22Rv1 (cell line): ENCODE measurements at regions not wholly inside any gene's neighbourhood (a gene's known extent, or its start where the extent isn't known, plus 50 kb on each side); places are given as distances from the start of the nearest gene placed in this dataset.
"Not testable (repeated sequence)": the region's sequence is repeated elsewhere in the genome, so short reads cannot be mapped to it uniquely, and the experiment has no call there.

Experiments used
- H3K27ac ChIP-seq: fragments of 450-650 bp; 2 replicates; pipeline ENCODE4 v1.5.1; 2017
- CTCF ChIP-seq: fragments of 450-650 bp; IDR thresholded peaks from 2 replicates; pipeline ENCODE4 v1.5.1; 2017; ENCODE audit warnings: mild to moderate bottlenecking
- ZFX ChIP-seq: fragments of 450-650 bp; IDR thresholded peaks from 2 replicates; pipeline ENCODE4 v1.6.1; 2017; ENCODE audit warnings: antibody characterized with exemption, borderline replicate concordance

- no peak for TF ChIP-seq ZFX
- TF ChIP-seq CTCF: no peak
- no peak overlapping the region for H3K27ac ChIP-seq
These were observed 181.5 kb downstream of the VAPA start for GRCh38 chr18:10095356-10095755.

- no peak overlapping the region for H3K27ac ChIP-seq
- TF ChIP-seq ZFX (no peak), CTCF (no peak)
These were observed 185.8 kb downstream of the VAPA start for GRCh38 chr18:10099539-10100140.

GRCh38 chr18:10100196-10100595 lies 186.4 kb downstream of the VAPA start:
- TF ChIP-seq CTCF (no peak), ZFX (no peak)

GRCh38 chr18:10100941-10101701 lies 187.3 kb downstream of the VAPA start:
- H3K27ac ChIP-seq: no peak overlapping the region
- TF ChIP-seq CTCF (no peak), ZFX (no peak)

More at GRCh38 chr18:10100196-10100595, 186.4 kb downstream of the VAPA start:
- no peak overlapping the region for H3K27ac ChIP-seq

- no peak for TF ChIP-seq CTCF
- TF ChIP-seq ZFX: no peak
- H3K27ac ChIP-seq: no peak overlapping the region
These were observed 187.9 kb downstream of the VAPA start for GRCh38 chr18:10101729-10102128.

- not testable (repeated sequence) for H3K27ac ChIP-seq
These were observed 191.3 kb downstream of the VAPA start for GRCh38 chr18:10105118-10105517.

GRCh38 chr18:10111191-10111590 lies 197.4 kb downstream of the VAPA start:
- no peak overlapping the region for H3K27ac ChIP-seq

More at GRCh38 chr18:10111191-10111590, 197.4 kb downstream of the VAPA start:
- TF ChIP-seq ZFX: no peak
- no peak for TF ChIP-seq CTCF
